ENCODE measurements at regions not wholly inside any gene's neighbourhood (a gene's known extent, or its start where the extent isn't known, plus 50 kb on each side); places are given as distances from the start of the nearest gene placed in this dataset.

- no peaks in the 10 kb centered on the region for H3K36me3 ChIP-seq
- H3K9me3 ChIP-seq = no peaks in the 10 kb centered on the region
- TF ChIP-seq EP300 (IDR thresholded peaks at IDR 0.05) (no peak), POLR2AphosphoS5 (IDR thresholded peaks at IDR 0.05) (no peak), CTCF (IDR thresholded peaks at IDR 0.05) (no peak), POLR2A (IDR thresholded peaks at IDR 0.05) (no peak)
- no peak for ATAC-seq
- H3K4me3 ChIP-seq = no peak overlapping the region
- peaks cover 37% of the 10 kb centered on the region for H3K27me3 ChIP-seq
- H3K27ac ChIP-seq = no peak overlapping the region
- WGBS, 2 donors (ENCODE audit: low coverage in 1 of 2) = 69 to 73% methylated on average over 5 of the region's 5 CpGs
- H3K4me1 ChIP-seq = no peaks in the 10 kb centered on the region
Measured at GRCh38 chr13:111999352-111999751, 67.6 kb upstream of the SOX1 start.

- Histone ChIP-seq H3K27ac (no peak overlapping the region), H3K9me3 (peaks cover 0 to 9% (median 0%) of the 10 kb centered on the region in 3 donors), H3K4me3 (no peak overlapping the region), H3K27me3 (peaks cover 40% of the 10 kb centered on the region), H3K36me3 (no peaks in the 10 kb centered on the region), H3K4me1 (no peaks in the 10 kb centered on the region)
- ATAC-seq = no peak
- WGBS, 2 donors (ENCODE audit: low coverage in 1 of 2) = 84 to 88% methylated on average over 4 of the region's 4 CpGs
- no peak for TF ChIP-seq EP300 (IDR thresholded peaks at IDR 0.05)
- TF ChIP-seq CTCF (IDR thresholded peaks at IDR 0.05) = no peak
- TF ChIP-seq POLR2A (IDR thresholded peaks at IDR 0.05) = no peak
- no peak for TF ChIP-seq POLR2AphosphoS5 (IDR thresholded peaks at IDR 0.05)
Measured at GRCh38 chr13:112000888-112001287, 66.1 kb upstream of the SOX1 start.

- Histone ChIP-seq H3K4me1 (no peaks in the 10 kb centered on the region), H3K27me3 (peaks cover 38% of the 10 kb centered on the region), H3K27ac (no peak overlapping the region), H3K36me3 (no peaks in the 10 kb centered on the region), H3K9me3 (peaks cover 0 to 15% (median 0%) of the 10 kb centered on the region in 3 donors), H3K4me3 (no peak overlapping the region)
- WGBS, 2 donors (ENCODE audit: low coverage in 1 of 2) = 74 to 86% methylated on average over 5 of the region's 5 CpGs
- TF ChIP-seq POLR2AphosphoS5 (IDR thresholded peaks at IDR 0.05) = no peak
- no peak for ATAC-seq
Measured at GRCh38 chr13:112001571-112001970, 65.4 kb upstream of the SOX1 start.

GRCh38 chr13:112003396-112003795, 63.6 kb upstream of the SOX1 start:
- 57 to 61% methylated on average over 4 of the region's 4 CpGs for WGBS, 2 donors (ENCODE audit: low coverage in 1 of 2)
- TF ChIP-seq CTCF (IDR thresholded peaks at IDR 0.05) (no peak), POLR2AphosphoS5 (IDR thresholded peaks at IDR 0.05) (no peak), EP300 (IDR thresholded peaks at IDR 0.05) (no peak), POLR2A (IDR thresholded peaks at IDR 0.05) (no peak)
- no peak for ATAC-seq
- peaks cover 0 to 18% (median 0%) of the 10 kb centered on the region in 3 donors for H3K9me3 ChIP-seq
- no peak overlapping the region for H3K4me3 ChIP-seq
- H3K27me3 ChIP-seq = peaks cover 32% of the 10 kb centered on the region
- no peak overlapping the region for H3K27ac ChIP-seq
- H3K36me3 ChIP-seq = no peaks in the 10 kb centered on the region
- no peaks in the 10 kb centered on the region for H3K4me1 ChIP-seq

GRCh38 chr13:112003941-112004340, 63.0 kb upstream of the SOX1 start:
- no peak for TF ChIP-seq POLR2AphosphoS5 (IDR thresholded peaks at IDR 0.05)
- no peak for TF ChIP-seq EP300 (IDR thresholded peaks at IDR 0.05)
- no peak for TF ChIP-seq CTCF (IDR thresholded peaks at IDR 0.05)
- Histone ChIP-seq H3K9me3 (peaks cover 0 to 18% (median 0%) of the 10 kb centered on the region in 3 donors), H3K4me1 (no peaks in the 10 kb centered on the region), H3K27ac (no peak overlapping the region), H3K36me3 (no peaks in the 10 kb centered on the region), H3K4me3 (no peak overlapping the region), H3K27me3 (peaks cover 27% of the 10 kb centered on the region)
- 75 to 85% methylated on average over 1 to 3 of the region's 3 CpGs for WGBS, 2 donors (ENCODE audit: low coverage in 1 of 2)
- no peak for ATAC-seq

Data from gastroesophageal sphincter (tissue), 4 donors.